HepG2 (cell line): ENCODE measurements at regions not wholly inside any gene's neighbourhood (a gene's known extent, or its start where the extent isn't known, plus 50 kb on each side); places are given as distances from the start of the nearest gene placed in this dataset.

Experiments used
- ATAC-seq: fragments of 200-7000 bp; cut with Tn5 transposase; 3 replicates; pipeline ENCODE4 v1.9.1; 2020; ENCODE audit warnings: mild to moderate bottlenecking, moderate library complexity
- BruUV-seq: library from RNA; stranded (reverse); fragments of 400-500 nt; replicated peaks from 2 replicates; lab custom pipeline; 2021; lab: Mats Ljungman, UMichigan
- CTCF ChIA-PET: fragments of 300-600 bp; formaldehyde crosslinking; extraction: SDS; loops from one replicate; lab custom pipeline; 2021; ENCODE audit warnings: low total read pairs, inconsistent platforms, low intra/inter-chr PET ratio; lab: Yijun Ruan, JAX
- POLR2A ChIA-PET: fragments of 350-600 bp; sonication (Branson Sonifier 250); formaldehyde crosslinking; loops from one replicate; lab custom pipeline; 2020; ENCODE audit warnings: antibody characterized with exemption, inconsistent platforms; lab: Yijun Ruan, JAX
- DNase-seq: peaks from one replicate; pipeline ENCODE4 v3.0.0-alpha.2; 2015; ENCODE audit warnings: low spot score
- FAIRE-seq: peaks from 3 replicates; lab custom pipeline; 2011; peaks lifted over from hg19 to GRCh38; lab: Jason Lieb, UNC
- H2AFZ ChIP-seq: one replicate; pipeline ENCODE4 v1.6.1; 2011; ENCODE audit warnings: low read length, inconsistent platforms
- H3K27ac ChIP-seq: fragments of 300-600 bp; 3 replicates; pipeline ENCODE4 v1.8.0; 2011; ENCODE audit warnings: mixed run types, mild to moderate bottlenecking, mixed read lengths, low read length, inconsistent platforms; ENCODE audit not compliant: insufficient read depth; ENCODE audit errors: extremely low read length
- H3K27me3 ChIP-seq, 2 experiments: fragments of 200-600 bp in 1 of 2; 2 replicates in 1 of 2; 3 replicates in 1 of 2; pipeline versions ENCODE4 v1.6.0 to v1.8.0; 2011; ENCODE audit warnings: low read length in 2 of 2, mild to moderate bottlenecking in 2 of 2, moderate library complexity in 2 of 2, inconsistent platforms in 1 of 2; ENCODE audit not compliant: insufficient read depth in 2 of 2, control insufficient read depth in 1 of 2
- H3K36me3 ChIP-seq, 2 experiments: fragments of 200-600 bp in 1 of 2; replicated peaks in 1 of 2; 2 replicates in 1 of 2; 3 replicates in 1 of 2; pipeline versions ENCODE4 v1.5.1 to v1.8.0; 2011; ENCODE audit warnings: low read length in 2 of 2, inconsistent platforms in 1 of 2; ENCODE audit not compliant: insufficient read depth in 2 of 2, control insufficient read depth in 1 of 2
- H3K4me1 ChIP-seq: 2 replicates; pipeline ENCODE4 v1.5.1; 2012; ENCODE audit warnings: low read length, inconsistent platforms; ENCODE audit not compliant: insufficient read depth
- H3K4me2 ChIP-seq: 2 replicates; pipeline ENCODE4 v1.6.0; 2011; ENCODE audit warnings: low read depth, low read length, inconsistent platforms
- H3K4me3 ChIP-seq, 3 experiments: fragments of 200-600 bp in 1 of 3; sonication (generic), shearing (Covaris generic) in 1 of 3; replicated peaks in 1 of 3; 2 replicates each; pipeline ENCODE4 v1.5.1; 2011 to 2016; ENCODE audit warnings: low read length in 3 of 3, inconsistent platforms in 2 of 3, low read depth in 2 of 3, mild to moderate bottlenecking in 2 of 3, control low read depth in 1 of 3, mixed read lengths in 1 of 3; ENCODE audit not compliant: insufficient read depth in 1 of 3
- H3K79me2 ChIP-seq: one replicate; pipeline ENCODE4 v1.6.1; 2011; ENCODE audit warnings: low read length, inconsistent platforms; ENCODE audit not compliant: insufficient read depth
- H3K9ac ChIP-seq: 2 replicates; pipeline ENCODE4 v1.6.0; 2011; ENCODE audit warnings: mild to moderate bottlenecking, low read depth, low read length, inconsistent platforms; ENCODE audit not compliant: insufficient read depth
- H3K9me3 ChIP-seq: 2 replicates; pipeline ENCODE4 v1.5.1; 2012; ENCODE audit warnings: mild to moderate bottlenecking, low read length
- H4K20me1 ChIP-seq: 2 replicates; pipeline ENCODE4 v1.6.0; 2011; ENCODE audit warnings: inconsistent platforms, mild to moderate bottlenecking, low read length, moderate library complexity; ENCODE audit not compliant: insufficient read depth
- ARHGAP35 ChIP-seq: sonication (generic); formaldehyde crosslinking; IDR thresholded peaks from 2 replicates; pipeline ENCODE4 v1.9.0; 2022; ENCODE audit warnings: mild to moderate bottlenecking, inconsistent platforms, moderate library complexity, missing genetic modification reagents, borderline replicate concordance
- BHLHE40 ChIP-seq: IDR thresholded peaks from 2 replicates; pipeline ENCODE4 v1.6.1; 2011; ENCODE audit warnings: low read length, improper control_type of control experiment
- CENPT ChIP-seq: sonication (generic); formaldehyde crosslinking; IDR thresholded peaks from 2 replicates; pipeline ENCODE4 v1.8.0; 2022; ENCODE audit warnings: low read depth, mild to moderate bottlenecking, moderate library complexity, missing genetic modification reagents
- NFIC ChIP-seq: IDR thresholded peaks from 2 replicates; pipeline ENCODE4 v1.6.1; 2012; ENCODE audit warnings: mild to moderate bottlenecking, low read length, inconsistent platforms
- NFKB2 ChIP-seq: sonication (generic); formaldehyde crosslinking; IDR thresholded peaks from 2 replicates; pipeline ENCODE4 v1.4.0; 2020; ENCODE audit warnings: missing genetic modification reagents, borderline replicate concordance
- PBX2 ChIP-seq: IDR thresholded peaks from 2 replicates; pipeline ENCODE4 v1.6.1; 2016; ENCODE audit warnings: control low read depth
- PITX1 ChIP-seq: sonication (generic); formaldehyde crosslinking; IDR thresholded peaks from 2 replicates; pipeline ENCODE4 v1.5.1; 2020; ENCODE audit warnings: mild to moderate bottlenecking, missing genetic modification reagents
- SALL2 ChIP-seq: sonication (generic); formaldehyde crosslinking; IDR thresholded peaks from 2 replicates; pipeline ENCODE4 v1.8.1; 2023; ENCODE audit warnings: mild to moderate bottlenecking, missing genetic modification reagents, inconsistent platforms
- TBL1XR1 ChIP-seq: fragments of 150-350 bp; IDR thresholded peaks from 2 replicates; pipeline ENCODE4 v1.6.1; 2014; ENCODE audit warnings: borderline replicate concordance, low read length; ENCODE audit not compliant: partially characterized antibody
- ZBTB14 ChIP-seq: sonication (generic); formaldehyde crosslinking; IDR thresholded peaks from 2 replicates; pipeline ENCODE4 v1.4.0; 2020; ENCODE audit warnings: missing genetic modification reagents
- ZNF280D ChIP-seq: sonication (generic); formaldehyde crosslinking; IDR thresholded peaks from 2 replicates; pipeline ENCODE4 v1.5.1; 2020; ENCODE audit warnings: mild to moderate bottlenecking, missing genetic modification reagents
- WGBS: methylation state at CpG from one replicate; pipeline ENCODE4 v1.1.6; 2017; ENCODE audit warnings: low lambda C conversion rate; 5-methylcytosine and 5-hydroxymethylcytosine counted together
- in situ Hi-C: cut with HindIII; loops from 2 replicates; pipeline ENCODE4 v1.10.0; 2017; ENCODE audit warnings: low pct_unique_long_range_greater_than_20kb; ENCODE audit not compliant: extremely low pct_ligation_motif_present
- intact Hi-C: fragments of 100-400 bp; cut with micrococcal nuclease; formaldehyde crosslinking; loops from one replicate; pipeline ENCODE4 v1.10.0; 2022; ENCODE audit not compliant: unreplicated experiment
- TF ChIP-seq, protein P1 (sequence below): sonication (generic); formaldehyde crosslinking; IDR thresholded peaks from 2 replicates; pipeline ENCODE4 v1.9.0; 2021; ENCODE audit warnings: missing genetic modification reagents, mild to moderate bottlenecking, borderline replicate concordance
- TF ChIP-seq, protein P2 (sequence below): sonication (generic); formaldehyde crosslinking; IDR thresholded peaks from 2 replicates; pipeline ENCODE4 v1.5.1; 2020; ENCODE audit warnings: missing genetic modification reagents, mild to moderate bottlenecking, borderline replicate concordance

DNA sequence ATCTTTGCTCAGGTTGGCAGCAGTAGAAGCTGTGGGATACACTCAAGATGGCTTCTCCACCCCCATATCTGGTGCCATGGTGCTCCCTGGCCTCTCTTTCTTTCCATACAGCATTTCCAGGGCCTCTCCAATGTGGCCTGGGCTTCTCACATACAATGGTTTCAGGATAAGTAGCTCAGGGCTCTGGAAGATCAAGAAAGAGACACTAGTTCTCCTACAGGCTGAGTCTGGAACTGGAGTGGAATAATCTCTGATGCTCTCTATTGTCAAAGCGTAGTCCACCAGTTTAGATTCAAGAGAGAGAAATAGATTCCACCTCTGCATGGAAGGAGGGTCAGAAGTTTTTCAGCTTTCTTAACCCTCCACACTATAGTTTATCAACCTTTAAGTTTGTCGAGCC lies 138.2 kb upstream of the AADAT start:
- H3K4me2 ChIP-seq = no peak overlapping the region
- H3K9me3 ChIP-seq = no peaks in the 10 kb centered on the region
- DNase-seq = no peak
- no peak overlapping the region for H3K27ac ChIP-seq
- no peak overlapping the region for H3K4me3 ChIP-seq
- intact Hi-C loops = no loop called here
- no TSS peak for BruUV-seq
- H3K36me3 ChIP-seq = no peaks in the 10 kb centered on the region
- CTCF ChIA-PET = no interaction called here
- no peaks in the 10 kb centered on the region for H3K4me1 ChIP-seq
- ATAC-seq = peak; percentile 55
- H2AFZ ChIP-seq = no peak overlapping the region
- H3K79me2 ChIP-seq = no peaks in the 10 kb centered on the region
- H4K20me1 ChIP-seq = no peaks in the 10 kb centered on the region
- no peak overlapping the region for H3K9ac ChIP-seq
- in situ Hi-C loops = no loop called here
- H3K27me3 ChIP-seq = no peaks in the 10 kb centered on the region
- no peak for FAIRE-seq
- WGBS = 5% methylated on average over 2 of the region's 2 CpGs
- POLR2A ChIA-PET = no interaction called here
- TF ChIP-seq CENPT (CRISPR knock-in tag) = no peak
- no peak for TF ChIP-seq NFIC
- TF ChIP-seq PBX2 (CRISPR knock-in tag) = no peak
- TF ChIP-seq, protein P1, sequence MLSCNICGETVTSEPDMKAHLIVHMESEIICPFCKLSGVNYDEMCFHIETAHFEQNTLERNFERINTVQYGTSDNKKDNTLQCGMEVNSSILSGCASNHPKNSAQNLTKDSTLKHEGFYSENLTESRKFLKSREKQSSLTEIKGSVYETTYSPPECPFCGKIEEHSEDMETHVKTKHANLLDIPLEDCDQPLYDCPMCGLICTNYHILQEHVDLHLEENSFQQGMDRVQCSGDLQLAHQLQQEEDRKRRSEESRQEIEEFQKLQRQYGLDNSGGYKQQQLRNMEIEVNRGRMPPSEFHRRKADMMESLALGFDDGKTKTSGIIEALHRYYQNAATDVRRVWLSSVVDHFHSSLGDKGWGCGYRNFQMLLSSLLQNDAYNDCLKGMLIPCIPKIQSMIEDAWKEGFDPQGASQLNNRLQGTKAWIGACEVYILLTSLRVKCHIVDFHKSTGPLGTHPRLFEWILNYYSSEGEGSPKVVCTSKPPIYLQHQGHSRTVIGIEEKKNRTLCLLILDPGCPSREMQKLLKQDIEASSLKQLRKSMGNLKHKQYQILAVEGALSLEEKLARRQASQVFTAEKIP = no peak
- TF ChIP-seq NFKB2 (CRISPR knock-in tag) = no peak
- TF ChIP-seq ZNF280D (CRISPR knock-in tag) = no peak
- TF ChIP-seq SALL2 (CRISPR knock-in tag) = no peak
- TF ChIP-seq ZBTB14 (CRISPR knock-in tag) = no peak
- no peak for TF ChIP-seq BHLHE40
- TF ChIP-seq, protein P2, sequence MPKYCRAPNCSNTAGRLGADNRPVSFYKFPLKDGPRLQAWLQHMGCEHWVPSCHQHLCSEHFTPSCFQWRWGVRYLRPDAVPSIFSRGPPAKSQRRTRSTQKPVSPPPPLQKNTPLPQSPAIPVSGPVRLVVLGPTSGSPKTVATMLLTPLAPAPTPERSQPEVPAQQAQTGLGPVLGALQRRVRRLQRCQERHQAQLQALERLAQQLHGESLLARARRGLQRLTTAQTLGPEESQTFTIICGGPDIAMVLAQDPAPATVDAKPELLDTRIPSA (CRISPR knock-in tag) = no peak
- TF ChIP-seq TBL1XR1 = no peak
- no peak for TF ChIP-seq PITX1 (CRISPR knock-in tag)
- no peak for TF ChIP-seq ARHGAP35 (CRISPR knock-in tag)
